ENCODE measurements at regions not wholly inside any gene's neighbourhood (a gene's known extent, or its start where the extent isn't known, plus 50 kb on each side); places are given as distances from the start of the nearest gene placed in this dataset.

DNA sequence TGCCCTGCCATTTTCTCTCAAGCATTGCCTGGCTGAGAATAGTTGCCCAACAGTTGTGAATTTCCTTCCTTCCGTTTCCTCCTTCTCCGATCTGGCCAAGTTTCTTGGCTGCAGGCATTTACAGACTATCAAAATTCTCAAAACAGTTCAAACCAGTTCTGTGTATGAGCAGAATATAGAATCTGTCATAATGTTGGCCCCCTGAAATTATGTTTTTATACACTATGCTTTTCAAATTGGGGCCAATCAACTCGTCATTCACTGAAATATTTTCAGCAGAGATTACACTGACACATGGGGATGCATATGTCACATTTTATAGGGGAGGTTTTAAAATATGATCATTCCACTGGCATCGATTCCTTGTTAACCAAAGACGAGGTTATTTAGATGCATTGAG lies 284.2 kb upstream of the TMTC4 start:
- no peak for TF ChIP-seq POLR2AphosphoS5 (IDR thresholded peaks at IDR 0.05)
- TF ChIP-seq, protein P1, sequence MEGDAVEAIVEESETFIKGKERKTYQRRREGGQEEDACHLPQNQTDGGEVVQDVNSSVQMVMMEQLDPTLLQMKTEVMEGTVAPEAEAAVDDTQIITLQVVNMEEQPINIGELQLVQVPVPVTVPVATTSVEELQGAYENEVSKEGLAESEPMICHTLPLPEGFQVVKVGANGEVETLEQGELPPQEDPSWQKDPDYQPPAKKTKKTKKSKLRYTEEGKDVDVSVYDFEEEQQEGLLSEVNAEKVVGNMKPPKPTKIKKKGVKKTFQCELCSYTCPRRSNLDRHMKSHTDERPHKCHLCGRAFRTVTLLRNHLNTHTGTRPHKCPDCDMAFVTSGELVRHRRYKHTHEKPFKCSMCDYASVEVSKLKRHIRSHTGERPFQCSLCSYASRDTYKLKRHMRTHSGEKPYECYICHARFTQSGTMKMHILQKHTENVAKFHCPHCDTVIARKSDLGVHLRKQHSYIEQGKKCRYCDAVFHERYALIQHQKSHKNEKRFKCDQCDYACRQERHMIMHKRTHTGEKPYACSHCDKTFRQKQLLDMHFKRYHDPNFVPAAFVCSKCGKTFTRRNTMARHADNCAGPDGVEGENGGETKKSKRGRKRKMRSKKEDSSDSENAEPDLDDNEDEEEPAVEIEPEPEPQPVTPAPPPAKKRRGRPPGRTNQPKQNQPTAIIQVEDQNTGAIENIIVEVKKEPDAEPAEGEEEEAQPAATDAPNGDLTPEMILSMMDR (IDR thresholded peaks at IDR 0.05) = no peak
